T-cell (primary cell): ENCODE measurements at regions not wholly inside any gene's neighbourhood (a gene's known extent, or its start where the extent isn't known, plus 50 kb on each side); places are given as distances from the start of the nearest gene placed in this dataset.

ENCODE experiments used
- ATAC-seq, 4 experiments: fragments of 200-7000 bp in 3 of 4; fragments of 150-1000 bp in 1 of 4; cut with Tn5 transposase; replicated peaks in 1 of 4; 1 replicate in 3 of 4; 2 replicates in 1 of 4; pipeline ENCODE4 v1.10.0; 2021; ENCODE audit warnings: moderate library complexity in 3 of 4, mild to moderate bottlenecking in 2 of 4, moderate number of reproducible peaks in 1 of 4
- CTCF ChIA-PET, 2 donors: fragments of 300-600 bp; sonication (Branson Sonifier 250); formaldehyde crosslinking; loops; one replicate each; lab custom pipeline; 2022; ENCODE audit warnings: antibody characterized with exemption in 2 of 2; lab: Charles Lee
- POLR2A ChIA-PET, 2 donors: fragments of 300-600 bp; sonication (Branson Sonifier 250); formaldehyde crosslinking; loops; one replicate each; lab custom pipeline; 2022; ENCODE audit warnings: antibody characterized with exemption in 2 of 2; lab: Charles Lee
- DNase-seq, 35 experiments: peaks; one replicate each; pipeline versions ENCODE4 v3.0.0 to v3.0.0-alpha.2; 2013 to 2023
- H3K27ac ChIP-seq: one replicate; pipeline ENCODE4 v1.5.1; 2013; ENCODE audit warnings: low read length
- H3K27me3 ChIP-seq, 2 experiments: replicated peaks in 1 of 2; 1 replicate in 1 of 2; 2 replicates in 1 of 2; pipeline versions ENCODE4 v1.6.1 to v1.7.0; 2013; ENCODE audit warnings: low read length in 1 of 2, mixed read lengths in 1 of 2; ENCODE audit not compliant: control insufficient read depth in 2 of 2, insufficient read depth in 2 of 2; ENCODE audit errors: extremely low read depth in 1 of 2
- H3K36me3 ChIP-seq, 2 donors: 1 replicate in 1 of 2; 2 replicates in 1 of 2; pipeline versions ENCODE4 v1.6.1 to v1.7.0; 2013; ENCODE audit warnings: low read length in 1 of 2; ENCODE audit not compliant: control insufficient read depth in 2 of 2, insufficient read depth in 1 of 2; ENCODE audit errors: extremely low read depth in 1 of 2
- H3K4me1 ChIP-seq, 2 experiments: 1 replicate in 1 of 2; 2 replicates in 1 of 2; pipeline versions ENCODE4 v1.6.1 to v1.7.0; 2013; ENCODE audit warnings: low read length in 2 of 2, mixed read lengths in 1 of 2; ENCODE audit not compliant: insufficient read depth in 2 of 2, control insufficient read depth in 1 of 2; ENCODE audit errors: extremely low read depth in 1 of 2
- H3K4me3 ChIP-seq, 2 donors: 1 replicate in 1 of 2; 2 replicates in 1 of 2; pipeline versions ENCODE4 v1.5.1 to v1.7.0; 2013; ENCODE audit warnings: mild to moderate bottlenecking in 2 of 2, low read length in 1 of 2, moderate library complexity in 1 of 2; ENCODE audit not compliant: control insufficient read depth in 1 of 2; ENCODE audit errors: extremely low read depth in 1 of 2
- H3K9me3 ChIP-seq: 2 replicates; pipeline ENCODE4 v1.7.0; 2013
- H3K27ac Mint-ChIP-seq, 2 donors: one replicate each; pipeline ENCODE4 v1.8.0; 2020 to 2021; ENCODE audit warnings: mild to moderate bottlenecking in 2 of 2, mixed read lengths in 2 of 2
- H3K27me3 Mint-ChIP-seq, 2 donors: one replicate each; pipeline ENCODE4 v1.8.0; 2021 to 2022; ENCODE audit warnings: mixed read lengths in 2 of 2
- H3K36me3 Mint-ChIP-seq: one replicate; pipeline ENCODE4 v1.8.0; 2021; ENCODE audit warnings: mixed read lengths
- H3K4me1 Mint-ChIP-seq, 3 donors: one replicate each; pipeline ENCODE4 v1.8.0; 2020 to 2022; ENCODE audit warnings: mixed read lengths in 3 of 3, mild to moderate bottlenecking in 1 of 3
- H3K4me3 Mint-ChIP-seq, 3 donors: one replicate each; pipeline ENCODE4 v1.8.0; 2020 to 2022; ENCODE audit warnings: mild to moderate bottlenecking in 3 of 3, mixed read lengths in 3 of 3, moderate library complexity in 3 of 3
- H3K9me3 Mint-ChIP-seq, 3 donors: one replicate each; pipeline ENCODE4 v1.8.0; 2020 to 2022; ENCODE audit warnings: mixed read lengths in 3 of 3
- WGBS: methylation state at CpG from one replicate; pipeline ENCODE4 v1.1.5; 2013; ENCODE audit warnings: missing lambda C conversion rate; ENCODE audit not compliant: insufficient coverage; 5-methylcytosine and 5-hydroxymethylcytosine counted together

DNA sequence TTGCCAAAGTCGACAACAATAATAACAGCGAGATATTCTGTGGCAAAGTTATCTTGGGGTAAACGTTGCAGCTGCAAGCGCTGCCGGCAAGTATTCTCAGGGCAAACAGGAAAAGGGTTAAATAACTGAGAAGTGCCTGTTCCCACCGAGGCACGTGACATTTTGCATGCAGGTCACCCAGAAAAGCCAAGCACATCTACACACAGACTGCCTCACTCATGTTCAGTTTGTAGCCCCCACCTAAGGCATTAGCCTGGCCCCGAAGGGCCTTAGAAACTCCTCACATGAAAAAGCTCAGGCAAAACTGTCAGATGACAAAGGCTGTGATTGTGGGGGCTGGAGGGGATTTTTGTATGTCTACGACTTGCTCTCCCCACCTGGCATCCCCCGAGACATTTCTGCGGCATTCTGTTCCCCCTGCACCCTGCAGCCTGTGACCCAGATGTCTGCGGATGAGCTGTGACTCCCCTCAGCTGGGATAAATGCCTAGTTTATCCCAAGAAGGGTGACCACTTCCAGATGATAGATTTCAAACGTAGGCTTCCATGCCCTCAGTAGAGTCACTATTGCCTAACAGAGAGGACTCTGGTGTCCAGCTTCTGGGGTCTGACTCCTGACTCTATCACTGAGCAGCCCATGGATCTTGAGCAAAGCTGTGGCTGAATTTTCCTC lies 215.2 kb upstream of the SIX2 start:
- no peak for ATAC-seq
- POLR2A ChIA-PET = no interaction called here

DNA sequence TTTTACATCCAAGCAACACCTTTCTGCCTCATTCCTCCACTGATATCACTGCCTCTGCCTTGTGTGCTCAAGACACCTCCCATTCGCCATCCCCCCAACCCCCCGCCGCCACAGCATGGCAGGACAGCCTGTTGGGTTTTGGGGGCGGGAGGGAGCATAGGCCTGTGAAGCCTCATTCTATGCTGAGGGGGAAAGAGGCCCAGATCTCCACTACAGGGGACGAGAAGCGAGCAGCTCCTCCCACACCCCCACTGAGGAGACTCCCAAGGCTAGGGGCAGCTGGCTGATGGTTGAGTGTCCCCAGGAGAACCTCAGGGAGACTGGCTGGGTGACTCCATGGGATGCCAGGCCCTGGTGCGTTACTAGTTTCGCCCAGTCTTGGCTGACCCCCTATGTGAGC lies 214.3 kb upstream of the SIX2 start:
- H3K9me3 ChIP-seq = no peaks in the 10 kb centered on the region
- H3K4me3 Mint-ChIP-seq = no peak overlapping the region
- no peak for DNase-seq
- no CpG with 5 or more reads among the region's 8 CpGs for WGBS
- no peak overlapping the region for H3K4me3 ChIP-seq
- peaks cover 0 to 4% (median 2%) of the 10 kb centered on the region in 3 donors for H3K4me1 Mint-ChIP-seq
- no peaks in the 10 kb centered on the region for H3K36me3 Mint-ChIP-seq
- H3K27me3 ChIP-seq = peaks cover 0 to 44% of the 10 kb centered on the region in 2 experiments
- ATAC-seq = no peak
- H3K4me1 ChIP-seq = no peaks in the 10 kb centered on the region
- peaks cover 14 to 22% of the 10 kb centered on the region in 2 donors for H3K27me3 Mint-ChIP-seq
- H3K9me3 Mint-ChIP-seq = peaks cover 4 to 7% (median 5%) of the 10 kb centered on the region in 3 donors
- ChIA-PET POLR2A (no interaction called here), CTCF (no interaction called here)
- no peak overlapping the region for H3K27ac ChIP-seq
- H3K27ac Mint-ChIP-seq = no peak overlapping the region
- no peaks in the 10 kb centered on the region for H3K36me3 ChIP-seq

More for the DNA sequence above, 215.2 kb upstream of the SIX2 start:
- H3K4me3 ChIP-seq = no peak overlapping the region
- Mint-ChIP-seq H3K27ac (no peak overlapping the region), H3K9me3 (peaks cover 4 to 7% (median 5%) of the 10 kb centered on the region in 3 donors), H3K36me3 (no peaks in the 10 kb centered on the region), H3K4me3 (no peak overlapping the region), H3K27me3 (peaks cover 14 to 22% of the 10 kb centered on the region in 2 donors), H3K4me1 (peaks cover 0 to 4% (median 2%) of the 10 kb centered on the region in 3 donors)
- H3K27me3 ChIP-seq = peaks cover 0 to 40% of the 10 kb centered on the region in 2 experiments
- no peaks in the 10 kb centered on the region for H3K36me3 ChIP-seq
- CTCF ChIA-PET = no interaction called here
- no peak overlapping the region for H3K27ac ChIP-seq
- no peaks in the 10 kb centered on the region for H3K4me1 ChIP-seq
- H3K9me3 ChIP-seq = no peaks in the 10 kb centered on the region
- no peak for DNase-seq
- 8% methylated on average over 8 of the region's 13 CpGs for WGBS

DNA sequence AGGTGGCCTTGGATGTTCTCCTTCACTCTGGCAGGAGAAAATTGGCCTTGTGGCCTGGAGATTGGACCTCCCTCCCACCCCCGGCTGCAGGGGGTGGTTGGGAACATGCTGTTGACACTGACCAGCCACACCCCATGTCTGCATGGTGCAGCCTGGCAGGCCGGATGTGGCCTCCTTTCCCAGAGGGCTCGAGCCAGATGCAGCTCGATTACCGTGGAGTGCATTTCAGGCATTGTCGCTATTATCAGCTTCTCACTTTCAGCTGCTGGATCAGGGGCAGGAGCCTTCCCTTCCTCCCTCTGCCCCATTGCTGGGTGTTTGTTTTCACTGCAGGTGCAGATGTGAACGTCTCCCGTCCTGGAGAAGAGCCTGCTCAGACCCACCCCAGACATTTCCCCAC lies 211.0 kb upstream of the SIX2 start:
- ChIA-PET CTCF (no interaction called here), POLR2A (no interaction called here)
- ATAC-seq (no peak), DNase-seq (no peak)
- H3K9me3 ChIP-seq = no peaks in the 10 kb centered on the region
- H3K27ac ChIP-seq = no peak overlapping the region
- no peaks in the 10 kb centered on the region for H3K9me3 Mint-ChIP-seq
- H3K27ac Mint-ChIP-seq = no peak overlapping the region
- peaks cover 12 to 19% of the 10 kb centered on the region in 2 donors for H3K27me3 Mint-ChIP-seq
- peaks cover 0 to 4% (median 2%) of the 10 kb centered on the region in 3 donors for H3K4me1 Mint-ChIP-seq
- no peak overlapping the region for H3K4me3 ChIP-seq
- 55% methylated on average over 5 of the region's 8 CpGs for WGBS
- H3K36me3 Mint-ChIP-seq = no peaks in the 10 kb centered on the region
- H3K4me1 ChIP-seq = no peaks in the 10 kb centered on the region
- no peak overlapping the region for H3K4me3 Mint-ChIP-seq
- H3K27me3 ChIP-seq = peaks cover 0 to 41% of the 10 kb centered on the region in 2 experiments
- no peaks in the 10 kb centered on the region for H3K36me3 ChIP-seq

DNA sequence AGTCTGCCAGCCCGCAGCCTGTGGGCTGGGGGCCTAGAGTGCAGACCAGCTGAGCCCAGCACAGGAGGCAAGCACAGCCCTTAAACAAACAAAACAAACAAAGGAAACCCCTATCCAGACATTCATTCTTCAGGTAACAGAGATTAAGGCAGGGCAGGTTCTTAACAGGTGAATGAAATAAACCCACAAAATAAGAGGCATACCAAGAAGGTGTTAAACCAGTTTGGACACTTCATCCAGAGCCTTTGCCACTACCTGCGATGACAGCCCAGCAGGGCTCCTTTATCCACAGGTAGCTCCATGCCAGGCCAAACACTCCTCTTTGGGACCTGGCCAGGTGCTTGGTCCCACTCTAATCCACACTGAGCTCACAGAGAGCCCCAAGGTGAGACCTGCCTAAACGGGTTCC lies 209.7 kb upstream of the SIX2 start:
- Histone ChIP-seq H3K27ac (no peak overlapping the region), H3K4me3 (no peak overlapping the region), H3K36me3 (no peaks in the 10 kb centered on the region), H3K9me3 (no peaks in the 10 kb centered on the region), H3K27me3 (peaks cover 0 to 36% of the 10 kb centered on the region in 2 experiments), H3K4me1 (no peaks in the 10 kb centered on the region)
- Mint-ChIP-seq H3K27ac (no peak overlapping the region), H3K9me3 (no peaks in the 10 kb centered on the region), H3K27me3 (peaks cover 16 to 21% of the 10 kb centered on the region in 2 donors), H3K4me1 (no peaks in the 10 kb centered on the region), H3K36me3 (no peaks in the 10 kb centered on the region), H3K4me3 (no peak overlapping the region)
- ChIA-PET POLR2A (no interaction called here), CTCF (no interaction called here)
- WGBS = 100% methylated on average over 1 of the region's 3 CpGs
- ATAC-seq = no peak
- no peak for DNase-seq

DNA sequence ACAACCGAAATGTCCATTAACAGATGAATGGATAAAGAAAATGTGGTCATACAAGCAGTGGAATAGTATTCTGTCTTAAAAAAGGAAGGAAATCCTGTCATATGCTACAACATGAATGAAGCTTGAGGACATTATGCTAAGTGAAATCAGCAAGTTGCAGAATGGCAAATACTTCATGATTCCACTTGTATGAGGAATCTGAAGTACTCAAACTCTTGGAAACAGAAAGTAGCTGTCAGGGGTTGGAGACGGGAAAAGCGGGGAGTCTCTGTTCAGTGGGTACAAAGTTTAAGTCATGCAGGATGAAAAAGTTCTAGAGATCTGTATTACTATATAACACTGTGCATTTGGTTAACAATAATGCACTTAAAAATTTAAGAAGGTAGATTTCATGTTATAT lies 209.0 kb upstream of the SIX2 start:
- H3K27me3 Mint-ChIP-seq = peaks cover 14 to 19% of the 10 kb centered on the region in 2 donors
- no peak overlapping the region for H3K27ac ChIP-seq
- POLR2A ChIA-PET = no interaction called here

DNA sequence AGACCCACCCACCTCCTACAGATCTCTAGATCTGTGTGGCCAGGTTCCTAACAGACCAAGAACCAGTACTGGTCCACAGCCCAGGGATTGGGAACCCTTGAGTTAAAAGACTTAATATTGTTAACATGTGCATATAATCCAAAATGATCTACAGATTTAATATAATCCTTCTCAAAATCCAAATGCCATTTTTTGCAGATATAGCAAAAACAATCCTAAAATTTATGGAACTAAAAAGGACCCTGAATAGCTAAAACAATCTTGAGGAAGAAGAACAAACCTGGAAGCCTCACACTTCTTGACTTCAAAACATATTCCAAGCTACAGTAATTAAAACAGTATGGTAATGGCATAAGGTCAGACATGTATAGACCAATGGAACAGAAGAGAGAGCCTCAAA lies 206.9 kb upstream of the SIX2 start:
- CTCF ChIA-PET = no interaction called here
- no peak overlapping the region for H3K27ac ChIP-seq
- no peak overlapping the region for H3K4me3 ChIP-seq
- Mint-ChIP-seq H3K27ac (no peak overlapping the region), H3K36me3 (no peaks in the 10 kb centered on the region), H3K4me3 (no peak overlapping the region), H3K4me1 (no peaks in the 10 kb centered on the region), H3K27me3 (peaks cover 15 to 24% of the 10 kb centered on the region in 2 donors), H3K9me3 (no peaks in the 10 kb centered on the region)
- no peaks in the 10 kb centered on the region for H3K4me1 ChIP-seq
- H3K9me3 ChIP-seq = no peaks in the 10 kb centered on the region
- no peaks in the 10 kb centered on the region for H3K36me3 ChIP-seq
- POLR2A ChIA-PET = no interaction called here
- DNase-seq = no peak
- no peak for ATAC-seq
- peaks cover 0 to 19% of the 10 kb centered on the region in 2 experiments for H3K27me3 ChIP-seq

More for the DNA sequence above, 209.0 kb upstream of the SIX2 start:
- 60% methylated on average over 1 of the region's 3 CpGs for WGBS
- no peak for ATAC-seq
- no peak for DNase-seq
- H3K9me3 ChIP-seq = no peaks in the 10 kb centered on the region
- H3K4me1 ChIP-seq = no peaks in the 10 kb centered on the region
- CTCF ChIA-PET = no interaction called here
- no peaks in the 10 kb centered on the region for H3K4me1 Mint-ChIP-seq
- no peak overlapping the region for H3K4me3 ChIP-seq
- H3K4me3 Mint-ChIP-seq = no peak overlapping the region
- H3K27me3 ChIP-seq = peaks cover 0 to 32% of the 10 kb centered on the region in 2 experiments
- H3K27ac Mint-ChIP-seq = no peak overlapping the region
- H3K36me3 Mint-ChIP-seq = no peaks in the 10 kb centered on the region
- no peaks in the 10 kb centered on the region for H3K9me3 Mint-ChIP-seq
- H3K36me3 ChIP-seq = no peaks in the 10 kb centered on the region
